ENCODE measurements at regions not wholly inside any gene's neighbourhood (a gene's known extent, or its start where the extent isn't known, plus 50 kb on each side); places are given as distances from the start of the nearest gene placed in this dataset.

GRCh38 chr5:53236683-53237082 lies 127.1 kb upstream of the MOCS2 start:
- Histone ChIP-seq H3K27me3 (ENCODE audit: low read depth, low read length) (no peaks in the 10 kb centered on the region), H4K20me1 (ENCODE audit: insufficient read depth, low read length) (no peaks in the 10 kb centered on the region), H3K4me2 (ENCODE audit: low read length) (no peak overlapping the region), H3K4me3 (ENCODE audit: low read length) (no peak overlapping the region), H3K4me1 (ENCODE audit: low read length) (peaks cover 11% of the 10 kb centered on the region), H3K36me3 (replicated peaks; ENCODE audit: low read depth, low read length) (no peaks in the 10 kb centered on the region), H3K79me2 (ENCODE audit: low read length) (no peaks in the 10 kb centered on the region), H2AFZ (ENCODE audit: low read depth, low read length) (no peak overlapping the region), H3K27ac (ENCODE audit: low read length) (no peak overlapping the region), H3K9me3 (ENCODE audit: insufficient read depth, low read length) (no peaks in the 10 kb centered on the region), H3K9ac (ENCODE audit: low read length) (no peak overlapping the region)
- TF ChIP-seq, protein P1, sequence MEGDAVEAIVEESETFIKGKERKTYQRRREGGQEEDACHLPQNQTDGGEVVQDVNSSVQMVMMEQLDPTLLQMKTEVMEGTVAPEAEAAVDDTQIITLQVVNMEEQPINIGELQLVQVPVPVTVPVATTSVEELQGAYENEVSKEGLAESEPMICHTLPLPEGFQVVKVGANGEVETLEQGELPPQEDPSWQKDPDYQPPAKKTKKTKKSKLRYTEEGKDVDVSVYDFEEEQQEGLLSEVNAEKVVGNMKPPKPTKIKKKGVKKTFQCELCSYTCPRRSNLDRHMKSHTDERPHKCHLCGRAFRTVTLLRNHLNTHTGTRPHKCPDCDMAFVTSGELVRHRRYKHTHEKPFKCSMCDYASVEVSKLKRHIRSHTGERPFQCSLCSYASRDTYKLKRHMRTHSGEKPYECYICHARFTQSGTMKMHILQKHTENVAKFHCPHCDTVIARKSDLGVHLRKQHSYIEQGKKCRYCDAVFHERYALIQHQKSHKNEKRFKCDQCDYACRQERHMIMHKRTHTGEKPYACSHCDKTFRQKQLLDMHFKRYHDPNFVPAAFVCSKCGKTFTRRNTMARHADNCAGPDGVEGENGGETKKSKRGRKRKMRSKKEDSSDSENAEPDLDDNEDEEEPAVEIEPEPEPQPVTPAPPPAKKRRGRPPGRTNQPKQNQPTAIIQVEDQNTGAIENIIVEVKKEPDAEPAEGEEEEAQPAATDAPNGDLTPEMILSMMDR (IDR thresholded peaks at IDR 0.05; ENCODE audit: low read depth, low read length) = no peak
- TF ChIP-seq EZH2phosphoT487 (IDR thresholded peaks at IDR 0.05; ENCODE audit: low read depth) = no peak

DNA sequence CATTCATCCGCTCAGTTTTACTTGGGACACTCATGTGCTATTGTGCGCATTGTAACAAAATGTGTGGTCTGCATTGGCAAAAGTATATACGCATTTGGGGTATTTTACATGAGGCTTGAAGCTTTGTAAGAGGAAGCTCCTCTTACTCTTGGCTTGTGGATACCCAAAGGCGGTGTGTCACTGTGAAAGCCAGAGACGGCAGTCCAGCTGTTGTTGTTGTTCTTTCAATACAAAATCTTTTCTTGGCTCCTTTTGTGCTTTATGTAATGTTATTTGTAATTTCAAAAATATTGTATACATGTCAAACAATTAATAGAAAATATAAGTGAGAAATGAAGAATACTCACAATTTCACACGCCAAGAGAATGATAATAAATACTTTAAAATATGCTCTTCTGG lies 128.3 kb upstream of the MOCS2 start:
- Histone ChIP-seq H3K9ac (ENCODE audit: low read length) (no peak overlapping the region), H3K79me2 (ENCODE audit: low read length) (no peaks in the 10 kb centered on the region), H4K20me1 (ENCODE audit: insufficient read depth, low read length) (no peaks in the 10 kb centered on the region), H3K27me3 (ENCODE audit: low read depth, low read length) (no peaks in the 10 kb centered on the region), H3K4me2 (ENCODE audit: low read length) (no peak overlapping the region), H3K36me3 (replicated peaks; ENCODE audit: low read depth, low read length) (no peaks in the 10 kb centered on the region), H3K27ac (ENCODE audit: low read length) (no peak overlapping the region), H3K9me3 (ENCODE audit: insufficient read depth, low read length) (no peaks in the 10 kb centered on the region), H2AFZ (ENCODE audit: low read depth, low read length) (no peak overlapping the region), H3K4me1 (ENCODE audit: low read length) (peaks cover 11% of the 10 kb centered on the region), H3K4me3 (ENCODE audit: low read length) (no peak overlapping the region)
- no peak for TF ChIP-seq EZH2phosphoT487 (IDR thresholded peaks at IDR 0.05; ENCODE audit: low read depth)
- TF ChIP-seq, protein P1 (IDR thresholded peaks at IDR 0.05; ENCODE audit: low read depth, low read length) = no peak

- no peak overlapping the region for H3K9ac ChIP-seq (ENCODE audit: low read length)
- H3K4me1 ChIP-seq (ENCODE audit: low read length) = peaks cover 11% of the 10 kb centered on the region
- H3K79me2 ChIP-seq (ENCODE audit: low read length) = no peaks in the 10 kb centered on the region
- no peaks in the 10 kb centered on the region for H3K9me3 ChIP-seq (ENCODE audit: insufficient read depth, low read length)
- H3K27me3 ChIP-seq (ENCODE audit: low read depth, low read length) = no peaks in the 10 kb centered on the region
- H3K4me3 ChIP-seq (ENCODE audit: low read length) = no peak overlapping the region
- no peak for TF ChIP-seq EZH2phosphoT487 (IDR thresholded peaks at IDR 0.05; ENCODE audit: low read depth)
- TF ChIP-seq, protein P1 (IDR thresholded peaks at IDR 0.05; ENCODE audit: low read depth, low read length) = no peak
- no peak overlapping the region for H3K4me2 ChIP-seq (ENCODE audit: low read length)
- H3K27ac ChIP-seq (ENCODE audit: low read length) = no peak overlapping the region
- no peaks in the 10 kb centered on the region for H4K20me1 ChIP-seq (ENCODE audit: insufficient read depth, low read length)
- no peak overlapping the region for H2AFZ ChIP-seq (ENCODE audit: low read depth, low read length)
- no peaks in the 10 kb centered on the region for H3K36me3 ChIP-seq (replicated peaks; ENCODE audit: low read depth, low read length)
Observed at GRCh38 chr5:53239301-53239990, 129.9 kb upstream of the MOCS2 start.

GRCh38 chr5:53240661-53241060 lies 131.1 kb upstream of the MOCS2 start:
- no peak overlapping the region for H3K4me3 ChIP-seq (ENCODE audit: low read length)
- no peak overlapping the region for H3K9ac ChIP-seq (ENCODE audit: low read length)
- no peak overlapping the region for H2AFZ ChIP-seq (ENCODE audit: low read depth, low read length)

More at GRCh38 chr5:53240661-53241060, 131.1 kb upstream of the MOCS2 start:
- no peak for TF ChIP-seq EZH2phosphoT487 (IDR thresholded peaks at IDR 0.05; ENCODE audit: low read depth)
- TF ChIP-seq, protein P1 (IDR thresholded peaks at IDR 0.05; ENCODE audit: low read depth, low read length) = no peak
- Histone ChIP-seq H3K9me3 (ENCODE audit: insufficient read depth, low read length) (no peaks in the 10 kb centered on the region), H3K4me1 (ENCODE audit: low read length) (peaks cover 11% of the 10 kb centered on the region), H3K27ac (ENCODE audit: low read length) (no peak overlapping the region), H3K4me2 (ENCODE audit: low read length) (peak overlapping the region; percentile 36; the same call in 1 of the 2 replicates), H3K27me3 (ENCODE audit: low read depth, low read length) (no peaks in the 10 kb centered on the region), H4K20me1 (ENCODE audit: insufficient read depth, low read length) (no peaks in the 10 kb centered on the region), H3K79me2 (ENCODE audit: low read length) (no peaks in the 10 kb centered on the region), H3K36me3 (replicated peaks; ENCODE audit: low read depth, low read length) (no peaks in the 10 kb centered on the region)
